ENCODE measurements at regions not wholly inside any gene's neighbourhood (a gene's known extent, or its start where the extent isn't known, plus 50 kb on each side); places are given as distances from the start of the nearest gene placed in this dataset.

DNA sequence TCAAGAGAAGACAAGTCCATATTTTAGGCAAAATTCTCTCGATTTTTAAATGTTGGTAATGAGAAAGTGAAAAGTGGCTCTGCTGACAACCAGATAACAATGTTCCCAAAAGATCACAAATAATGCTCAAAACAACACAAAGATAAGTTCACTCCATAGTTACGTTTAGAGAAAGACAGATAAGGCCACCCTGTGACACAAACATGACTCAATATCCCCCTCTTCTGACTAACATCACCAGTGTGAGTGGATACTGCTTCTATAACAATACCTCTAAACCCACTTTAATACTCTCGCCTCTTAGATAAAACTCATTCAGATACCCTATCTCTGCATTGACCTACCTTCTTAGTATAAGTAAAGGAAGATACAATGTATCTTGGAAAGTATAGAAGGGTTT is 51.2 kb upstream of the RGS7 start (continued):
- TF ChIP-seq, protein P1, sequence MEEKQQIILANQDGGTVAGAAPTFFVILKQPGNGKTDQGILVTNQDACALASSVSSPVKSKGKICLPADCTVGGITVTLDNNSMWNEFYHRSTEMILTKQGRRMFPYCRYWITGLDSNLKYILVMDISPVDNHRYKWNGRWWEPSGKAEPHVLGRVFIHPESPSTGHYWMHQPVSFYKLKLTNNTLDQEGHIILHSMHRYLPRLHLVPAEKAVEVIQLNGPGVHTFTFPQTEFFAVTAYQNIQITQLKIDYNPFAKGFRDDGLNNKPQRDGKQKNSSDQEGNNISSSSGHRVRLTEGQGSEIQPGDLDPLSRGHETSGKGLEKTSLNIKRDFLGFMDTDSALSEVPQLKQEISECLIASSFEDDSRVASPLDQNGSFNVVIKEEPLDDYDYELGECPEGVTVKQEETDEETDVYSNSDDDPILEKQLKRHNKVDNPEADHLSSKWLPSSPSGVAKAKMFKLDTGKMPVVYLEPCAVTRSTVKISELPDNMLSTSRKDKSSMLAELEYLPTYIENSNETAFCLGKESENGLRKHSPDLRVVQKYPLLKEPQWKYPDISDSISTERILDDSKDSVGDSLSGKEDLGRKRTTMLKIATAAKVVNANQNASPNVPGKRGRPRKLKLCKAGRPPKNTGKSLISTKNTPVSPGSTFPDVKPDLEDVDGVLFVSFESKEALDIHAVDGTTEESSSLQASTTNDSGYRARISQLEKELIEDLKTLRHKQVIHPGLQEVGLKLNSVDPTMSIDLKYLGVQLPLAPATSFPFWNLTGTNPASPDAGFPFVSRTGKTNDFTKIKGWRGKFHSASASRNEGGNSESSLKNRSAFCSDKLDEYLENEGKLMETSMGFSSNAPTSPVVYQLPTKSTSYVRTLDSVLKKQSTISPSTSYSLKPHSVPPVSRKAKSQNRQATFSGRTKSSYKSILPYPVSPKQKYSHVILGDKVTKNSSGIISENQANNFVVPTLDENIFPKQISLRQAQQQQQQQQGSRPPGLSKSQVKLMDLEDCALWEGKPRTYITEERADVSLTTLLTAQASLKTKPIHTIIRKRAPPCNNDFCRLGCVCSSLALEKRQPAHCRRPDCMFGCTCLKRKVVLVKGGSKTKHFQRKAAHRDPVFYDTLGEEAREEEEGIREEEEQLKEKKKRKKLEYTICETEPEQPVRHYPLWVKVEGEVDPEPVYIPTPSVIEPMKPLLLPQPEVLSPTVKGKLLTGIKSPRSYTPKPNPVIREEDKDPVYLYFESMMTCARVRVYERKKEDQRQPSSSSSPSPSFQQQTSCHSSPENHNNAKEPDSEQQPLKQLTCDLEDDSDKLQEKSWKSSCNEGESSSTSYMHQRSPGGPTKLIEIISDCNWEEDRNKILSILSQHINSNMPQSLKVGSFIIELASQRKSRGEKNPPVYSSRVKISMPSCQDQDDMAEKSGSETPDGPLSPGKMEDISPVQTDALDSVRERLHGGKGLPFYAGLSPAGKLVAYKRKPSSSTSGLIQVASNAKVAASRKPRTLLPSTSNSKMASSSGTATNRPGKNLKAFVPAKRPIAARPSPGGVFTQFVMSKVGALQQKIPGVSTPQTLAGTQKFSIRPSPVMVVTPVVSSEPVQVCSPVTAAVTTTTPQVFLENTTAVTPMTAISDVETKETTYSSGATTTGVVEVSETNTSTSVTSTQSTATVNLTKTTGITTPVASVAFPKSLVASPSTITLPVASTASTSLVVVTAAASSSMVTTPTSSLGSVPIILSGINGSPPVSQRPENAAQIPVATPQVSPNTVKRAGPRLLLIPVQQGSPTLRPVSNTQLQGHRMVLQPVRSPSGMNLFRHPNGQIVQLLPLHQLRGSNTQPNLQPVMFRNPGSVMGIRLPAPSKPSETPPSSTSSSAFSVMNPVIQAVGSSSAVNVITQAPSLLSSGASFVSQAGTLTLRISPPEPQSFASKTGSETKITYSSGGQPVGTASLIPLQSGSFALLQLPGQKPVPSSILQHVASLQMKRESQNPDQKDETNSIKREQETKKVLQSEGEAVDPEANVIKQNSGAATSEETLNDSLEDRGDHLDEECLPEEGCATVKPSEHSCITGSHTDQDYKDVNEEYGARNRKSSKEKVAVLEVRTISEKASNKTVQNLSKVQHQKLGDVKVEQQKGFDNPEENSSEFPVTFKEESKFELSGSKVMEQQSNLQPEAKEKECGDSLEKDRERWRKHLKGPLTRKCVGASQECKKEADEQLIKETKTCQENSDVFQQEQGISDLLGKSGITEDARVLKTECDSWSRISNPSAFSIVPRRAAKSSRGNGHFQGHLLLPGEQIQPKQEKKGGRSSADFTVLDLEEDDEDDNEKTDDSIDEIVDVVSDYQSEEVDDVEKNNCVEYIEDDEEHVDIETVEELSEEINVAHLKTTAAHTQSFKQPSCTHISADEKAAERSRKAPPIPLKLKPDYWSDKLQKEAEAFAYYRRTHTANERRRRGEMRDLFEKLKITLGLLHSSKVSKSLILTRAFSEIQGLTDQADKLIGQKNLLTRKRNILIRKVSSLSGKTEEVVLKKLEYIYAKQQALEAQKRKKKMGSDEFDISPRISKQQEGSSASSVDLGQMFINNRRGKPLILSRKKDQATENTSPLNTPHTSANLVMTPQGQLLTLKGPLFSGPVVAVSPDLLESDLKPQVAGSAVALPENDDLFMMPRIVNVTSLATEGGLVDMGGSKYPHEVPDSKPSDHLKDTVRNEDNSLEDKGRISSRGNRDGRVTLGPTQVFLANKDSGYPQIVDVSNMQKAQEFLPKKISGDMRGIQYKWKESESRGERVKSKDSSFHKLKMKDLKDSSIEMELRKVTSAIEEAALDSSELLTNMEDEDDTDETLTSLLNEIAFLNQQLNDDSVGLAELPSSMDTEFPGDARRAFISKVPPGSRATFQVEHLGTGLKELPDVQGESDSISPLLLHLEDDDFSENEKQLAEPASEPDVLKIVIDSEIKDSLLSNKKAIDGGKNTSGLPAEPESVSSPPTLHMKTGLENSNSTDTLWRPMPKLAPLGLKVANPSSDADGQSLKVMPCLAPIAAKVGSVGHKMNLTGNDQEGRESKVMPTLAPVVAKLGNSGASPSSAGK (IDR thresholded peaks at IDR 0.05) = no peak
- TF ChIP-seq NFXL1 (CRISPR knock-in tag; IDR thresholded peaks at IDR 0.05) = no peak
- no peak for TF ChIP-seq ZNF239 (CRISPR knock-in tag; IDR thresholded peaks at IDR 0.05)
- TF ChIP-seq CEBPG (CRISPR knock-in tag; IDR thresholded peaks at IDR 0.05) = no peak
- no peak for TF ChIP-seq CEBPG (tag; conservative IDR thresholded peaks at IDR 0.05 in 1 of 2, IDR thresholded peaks at IDR 0.05 in 1 of 2)
- no peak for TF ChIP-seq TAF1 (IDR thresholded peaks at IDR 0.05; ENCODE audit: control insufficient read depth, extremely low read depth, insufficient read depth, low read length, severe bottlenecking)
- TF ChIP-seq, protein P2, sequence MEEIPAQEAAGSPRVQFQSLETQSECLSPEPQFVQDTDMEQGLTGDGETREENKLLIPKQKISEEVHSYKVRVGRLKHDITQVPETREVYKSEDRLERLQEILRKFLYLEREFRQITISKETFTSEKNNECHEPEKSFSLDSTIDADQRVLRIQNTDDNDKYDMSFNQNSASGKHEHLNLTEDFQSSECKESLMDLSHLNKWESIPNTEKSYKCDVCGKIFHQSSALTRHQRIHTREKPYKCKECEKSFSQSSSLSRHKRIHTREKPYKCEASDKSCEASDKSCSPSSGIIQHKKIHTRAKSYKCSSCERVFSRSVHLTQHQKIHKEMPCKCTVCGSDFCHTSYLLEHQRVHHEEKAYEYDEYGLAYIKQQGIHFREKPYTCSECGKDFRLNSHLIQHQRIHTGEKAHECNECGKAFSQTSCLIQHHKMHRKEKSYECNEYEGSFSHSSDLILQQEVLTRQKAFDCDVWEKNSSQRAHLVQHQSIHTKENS (CRISPR knock-in tag; IDR thresholded peaks at IDR 0.05) = 0 out of 2 replicates have a peak, but pooled peaks have one; percentile 15
- peak; percentile 7; the same call in 1 of the 2 replicates for TF ChIP-seq ZNF384 (IDR thresholded peaks at IDR 0.05; ENCODE audit: low read depth, low read length)
- TF ChIP-seq ZNF431 (CRISPR knock-in tag; IDR thresholded peaks at IDR 0.05) = no peak
- TF ChIP-seq KLF16 (IDR thresholded peaks at IDR 0.05) = no peak
- TF ChIP-seq, protein P3, sequence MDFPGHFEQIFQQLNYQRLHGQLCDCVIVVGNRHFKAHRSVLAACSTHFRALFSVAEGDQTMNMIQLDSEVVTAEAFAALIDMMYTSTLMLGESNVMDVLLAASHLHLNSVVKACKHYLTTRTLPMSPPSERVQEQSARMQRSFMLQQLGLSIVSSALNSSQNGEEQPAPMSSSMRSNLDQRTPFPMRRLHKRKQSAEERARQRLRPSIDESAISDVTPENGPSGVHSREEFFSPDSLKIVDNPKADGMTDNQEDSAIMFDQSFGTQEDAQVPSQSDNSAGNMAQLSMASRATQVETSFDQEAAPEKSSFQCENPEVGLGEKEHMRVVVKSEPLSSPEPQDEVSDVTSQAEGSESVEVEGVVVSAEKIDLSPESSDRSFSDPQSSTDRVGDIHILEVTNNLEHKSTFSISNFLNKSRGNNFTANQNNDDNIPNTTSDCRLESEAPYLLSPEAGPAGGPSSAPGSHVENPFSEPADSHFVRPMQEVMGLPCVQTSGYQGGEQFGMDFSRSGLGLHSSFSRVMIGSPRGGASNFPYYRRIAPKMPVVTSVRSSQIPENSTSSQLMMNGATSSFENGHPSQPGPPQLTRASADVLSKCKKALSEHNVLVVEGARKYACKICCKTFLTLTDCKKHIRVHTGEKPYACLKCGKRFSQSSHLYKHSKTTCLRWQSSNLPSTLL (IDR thresholded peaks at IDR 0.05) = no peak
- no peak for TF ChIP-seq ZNF3 (CRISPR knock-in tag; IDR thresholded peaks at IDR 0.05)
- TF ChIP-seq NFE2 (IDR thresholded peaks at IDR 0.05; ENCODE audit: low read depth) = no peak
- TF ChIP-seq FOSL1 (tag; conservative IDR thresholded peaks at IDR 0.05) = peak; percentile 67
- TF ChIP-seq TAF15 (IDR thresholded peaks at IDR 0.05; ENCODE audit: low read depth, low read length) = no peak
- no peak for TF ChIP-seq EP300 (IDR thresholded peaks at IDR 0.05; ENCODE audit: low read length)

Measured in K562 (cell line).